HFFc6 (cell line): ENCODE measurements at regions not wholly inside any gene's neighbourhood (a gene's known extent, or its start where the extent isn't known, plus 50 kb on each side); places are given as distances from the start of the nearest gene placed in this dataset.
A peak's percentile ranks its signal among the peaks of the same experiment; 100 is the strongest.

Experiments
- DNase-seq: peaks from one replicate; pipeline ENCODE4 v3.0.0-alpha.2; 2018
- H3K27ac Mint-ChIP-seq: 2 replicates; pipeline ENCODE4 v1.8.0; 2020; ENCODE audit warnings: mild to moderate bottlenecking, mixed read lengths
- H3K27me3 Mint-ChIP-seq: 2 replicates; pipeline ENCODE4 v1.8.0; 2021; ENCODE audit warnings: mild to moderate bottlenecking, moderate library complexity, mixed read lengths; ENCODE audit not compliant: insufficient read depth
- H3K36me3 Mint-ChIP-seq: 2 replicates; pipeline ENCODE4 v1.8.0; 2021; ENCODE audit warnings: low read depth, mixed read lengths
- H3K4me1 Mint-ChIP-seq: 2 replicates; pipeline ENCODE4 v1.8.0; 2020; ENCODE audit warnings: low read depth, mixed read lengths
- H3K4me3 Mint-ChIP-seq: 2 replicates; pipeline ENCODE4 v1.8.0; 2020; ENCODE audit warnings: mild to moderate bottlenecking, moderate library complexity, mixed read lengths
- H3K9me3 Mint-ChIP-seq: 2 replicates; pipeline ENCODE4 v1.8.0; 2020; ENCODE audit warnings: mild to moderate bottlenecking, mixed read lengths
- CTCF ChIP-seq: fragments of 200-600 bp; sonication (generic); IDR thresholded peaks from 2 replicates; pipeline ENCODE4 v1.5.0; 2021; ENCODE audit warnings: antibody characterized with exemption, mild to moderate bottlenecking

GRCh38 chr16:80283466-80284392 lies 257.1 kb upstream of the DYNLRB2 start:
- Mint-ChIP-seq H3K4me1 (peaks cover 66% of the 10 kb centered on the region), H3K27me3 (no peaks in the 10 kb centered on the region), H3K27ac (peak overlapping the region; percentile 90), H3K4me3 (no peak overlapping the region), H3K36me3 (peaks cover 10% of the 10 kb centered on the region; the same call in 1 of the 2 replicates), H3K9me3 (no peaks in the 10 kb centered on the region)
- no peak for TF ChIP-seq CTCF
- no peak for DNase-seq

GRCh38 chr16:80280557-80280956 lies 260.2 kb upstream of the DYNLRB2 start:
- Mint-ChIP-seq H3K27ac (no peak overlapping the region), H3K36me3 (peaks cover 6% of the 10 kb centered on the region; the same call in 1 of the 2 replicates)

GRCh38 chr16:80279656-80280055 lies 261.1 kb upstream of the DYNLRB2 start:
- H3K27me3 Mint-ChIP-seq = peaks cover 3% of the 10 kb centered on the region
- H3K27ac Mint-ChIP-seq = no peak overlapping the region
- no peak for TF ChIP-seq CTCF
- DNase-seq = no peak
- peaks cover 6% of the 10 kb centered on the region; the same call in 1 of the 2 replicates for H3K36me3 Mint-ChIP-seq
- no peaks in the 10 kb centered on the region for H3K9me3 Mint-ChIP-seq
- no peak overlapping the region for H3K4me3 Mint-ChIP-seq
- H3K4me1 Mint-ChIP-seq = peaks cover 46% of the 10 kb centered on the region

More at GRCh38 chr16:80280557-80280956, 260.2 kb upstream of the DYNLRB2 start:
- Mint-ChIP-seq H3K4me3 (no peak overlapping the region), H3K4me1 (peaks cover 46% of the 10 kb centered on the region), H3K9me3 (no peaks in the 10 kb centered on the region), H3K27me3 (peaks cover 3% of the 10 kb centered on the region)
- no peak for TF ChIP-seq CTCF
- no peak for DNase-seq

GRCh38 chr16:80277182-80277581 lies 263.6 kb upstream of the DYNLRB2 start:
- H3K36me3 Mint-ChIP-seq = peaks cover 6% of the 10 kb centered on the region; the same call in 1 of the 2 replicates
- no peak for DNase-seq
- H3K4me3 Mint-ChIP-seq = no peak overlapping the region
- no peaks in the 10 kb centered on the region for H3K9me3 Mint-ChIP-seq
- peaks cover 3% of the 10 kb centered on the region for H3K27me3 Mint-ChIP-seq
- peaks cover 44% of the 10 kb centered on the region for H3K4me1 Mint-ChIP-seq
- no peak overlapping the region for H3K27ac Mint-ChIP-seq
- no peak for TF ChIP-seq CTCF

GRCh38 chr16:80274576-80275191 lies 266.1 kb upstream of the DYNLRB2 start:
- Mint-ChIP-seq H3K27me3 (peaks cover 3% of the 10 kb centered on the region), H3K27ac (peak overlapping the region; percentile 61), H3K4me3 (peak overlapping the region; percentile 51), H3K4me1 (peaks cover 37% of the 10 kb centered on the region), H3K36me3 (no peaks in the 10 kb centered on the region), H3K9me3 (no peaks in the 10 kb centered on the region)
- DNase-seq = peak; percentile 11
- no peak for TF ChIP-seq CTCF
